Stimulated activated CD8-positive, alpha-beta memory T cell treated with anti-CD3 and anti-CD28 coated beads, Interleukin-15, amount 100 ng/mL, for 48 hours (primary cell): ENCODE measurements at regions not wholly inside any gene's neighbourhood (a gene's known extent, or its start where the extent isn't known, plus 50 kb on each side); places are given as distances from the start of the nearest gene placed in this dataset.
"Not testable (repeated sequence)": the region's sequence is repeated elsewhere in the genome, so short reads cannot be mapped to it uniquely, and the experiment has no call there.

ENCODE experiments used
- DNase-seq, 2 donors: peaks; one replicate each; pipeline ENCODE4 v3.0.0-alpha.2; 2020; ENCODE audit warnings: low read depth in 2 of 2

DNA sequence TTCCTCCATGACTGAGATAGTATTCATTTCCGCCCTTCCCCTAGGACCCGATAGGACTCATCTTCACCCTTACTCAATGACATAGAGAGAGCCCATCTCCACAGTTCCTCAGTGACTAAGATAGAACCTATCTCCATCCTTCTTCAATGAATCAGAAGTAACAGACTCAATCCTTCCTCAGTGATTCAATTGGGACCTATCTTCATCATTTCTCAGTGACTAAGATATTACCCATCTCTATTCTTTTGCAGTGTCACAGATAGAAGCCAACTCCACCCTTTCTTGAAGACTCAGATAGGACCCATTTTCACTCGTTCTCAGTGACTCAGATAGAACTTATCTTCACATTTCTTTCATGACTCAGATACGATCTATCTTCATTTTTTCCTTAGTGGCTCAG lies 164.6 kb downstream of the FBXO4 start:
- no peak for DNase-seq

DNA sequence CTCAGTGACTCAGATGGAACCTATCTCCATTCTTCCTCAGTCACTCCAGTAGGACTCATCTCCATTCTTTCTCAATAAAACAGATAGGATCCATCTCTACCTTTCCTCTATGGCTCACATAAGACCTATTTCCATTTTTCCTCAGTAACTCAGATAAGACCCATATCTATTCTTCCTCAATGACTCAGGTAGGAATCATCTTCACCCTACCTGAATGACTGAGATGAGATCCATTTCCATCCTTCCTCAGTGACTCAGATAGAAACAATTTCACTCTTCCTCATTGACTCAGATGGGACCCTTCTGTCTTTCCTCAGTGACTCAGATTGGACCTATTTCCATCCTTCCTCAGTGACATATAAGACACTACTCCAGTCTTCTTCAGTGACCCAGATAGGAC lies 165.1 kb downstream of the FBXO4 start:
- no peak for DNase-seq

DNA sequence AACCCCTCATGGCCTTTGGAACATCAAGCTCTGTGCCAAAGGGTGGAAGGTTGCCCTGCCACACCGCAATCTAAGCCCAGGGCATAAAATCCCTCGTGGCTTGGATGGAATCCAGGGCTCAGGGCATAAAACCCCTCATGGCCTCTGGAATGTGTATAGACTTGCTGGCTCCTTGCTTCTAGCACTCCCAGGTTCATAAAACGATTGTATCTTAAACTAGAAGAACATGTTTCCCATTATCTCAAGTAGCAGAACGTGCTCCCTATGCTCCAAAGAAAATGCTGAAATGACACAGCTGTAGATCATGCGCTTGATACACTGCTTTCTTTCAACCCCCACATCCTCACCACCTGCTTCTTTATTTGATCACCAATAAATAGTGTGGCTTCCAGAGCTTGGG lies 174.8 kb downstream of the FBXO4 start:
- DNase-seq, result not testable (repeated sequence)

DNA sequence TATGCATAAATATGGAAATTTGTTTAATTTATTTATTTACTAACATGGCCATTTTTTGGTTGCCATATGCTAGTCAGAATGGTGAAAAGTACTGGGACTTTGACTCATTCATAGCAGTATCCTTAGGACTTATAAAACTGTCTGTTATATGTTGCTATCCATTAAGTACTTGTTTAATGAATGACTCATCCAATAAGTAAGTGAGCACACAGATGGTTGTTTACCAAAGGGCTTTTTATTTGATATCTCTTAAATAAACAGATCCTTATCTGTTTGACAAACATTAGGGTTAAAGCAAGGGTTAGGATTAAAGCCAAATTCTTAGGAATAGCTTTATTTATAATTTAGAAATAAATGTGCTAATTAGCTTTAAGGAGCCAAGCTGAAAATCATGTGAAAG lies 183.4 kb downstream of the FBXO4 start:
- DNase-seq, result no peak

DNA sequence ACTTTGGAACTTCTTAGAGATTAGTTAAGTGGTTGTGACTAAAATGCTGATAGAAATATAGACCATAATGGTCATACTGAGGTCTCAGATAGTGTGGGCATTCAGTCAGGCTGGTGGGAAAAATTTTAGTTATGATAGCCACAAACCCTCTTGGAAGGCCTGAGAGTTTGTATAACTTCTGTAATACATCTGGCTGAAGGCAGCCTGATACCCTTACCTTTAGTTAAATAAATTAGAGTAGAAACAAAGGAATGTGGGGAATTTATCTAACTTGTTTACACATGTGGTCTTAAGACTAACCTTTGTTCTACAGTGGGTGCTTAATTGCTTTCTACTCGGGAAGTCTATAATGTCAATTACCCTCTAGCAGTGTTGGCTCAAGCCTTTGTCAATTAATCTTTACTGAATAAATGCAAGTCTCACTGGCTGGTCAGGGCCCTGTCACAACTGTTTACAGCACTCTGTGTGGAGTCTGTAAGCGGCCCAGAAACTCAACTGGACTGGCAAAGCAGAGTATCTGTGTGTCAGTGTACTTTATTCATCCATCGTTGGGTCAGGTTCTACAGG lies 184.0 kb downstream of the FBXO4 start:
- DNase-seq, result no peak

DNA sequence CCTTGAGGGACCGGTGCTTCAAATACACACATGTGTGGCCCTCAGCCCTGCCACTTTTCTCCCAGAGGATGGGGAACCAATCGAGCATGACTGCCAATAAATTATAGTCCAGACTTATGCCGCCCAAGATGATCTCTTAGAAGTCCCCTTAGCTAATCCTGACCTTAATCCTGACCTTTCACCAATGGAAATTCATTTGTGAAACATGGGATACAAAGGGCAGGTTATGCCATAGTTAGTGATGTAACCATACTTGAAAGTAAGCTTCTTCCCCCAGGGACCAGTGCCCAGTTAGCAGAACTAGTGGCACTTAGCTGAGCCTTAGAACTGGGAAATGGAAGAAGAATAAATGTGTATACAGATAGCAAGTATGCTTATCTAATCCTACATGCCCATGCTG lies 190.6 kb downstream of the FBXO4 start:
- DNase-seq, result not testable (repeated sequence)

DNA sequence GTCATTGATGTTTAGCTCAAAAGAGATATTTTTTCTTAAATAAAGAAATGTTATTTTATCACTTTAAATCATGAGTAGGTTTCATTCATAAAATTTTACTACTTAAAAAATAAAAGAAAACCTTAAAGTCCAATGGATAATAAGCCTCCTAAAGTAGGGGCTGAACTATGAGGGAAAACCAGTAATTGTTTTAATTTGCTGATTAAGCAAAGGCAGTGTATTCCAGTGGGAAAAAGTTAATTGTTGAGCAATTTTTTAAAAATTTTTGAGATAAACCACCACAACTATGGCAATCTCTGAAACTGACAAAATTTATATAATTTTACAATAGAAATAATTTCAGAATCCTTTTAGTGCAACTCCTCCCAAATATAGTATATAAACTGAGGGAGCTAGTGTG lies 195.0 kb downstream of the FBXO4 start:
- no peak for DNase-seq

DNA sequence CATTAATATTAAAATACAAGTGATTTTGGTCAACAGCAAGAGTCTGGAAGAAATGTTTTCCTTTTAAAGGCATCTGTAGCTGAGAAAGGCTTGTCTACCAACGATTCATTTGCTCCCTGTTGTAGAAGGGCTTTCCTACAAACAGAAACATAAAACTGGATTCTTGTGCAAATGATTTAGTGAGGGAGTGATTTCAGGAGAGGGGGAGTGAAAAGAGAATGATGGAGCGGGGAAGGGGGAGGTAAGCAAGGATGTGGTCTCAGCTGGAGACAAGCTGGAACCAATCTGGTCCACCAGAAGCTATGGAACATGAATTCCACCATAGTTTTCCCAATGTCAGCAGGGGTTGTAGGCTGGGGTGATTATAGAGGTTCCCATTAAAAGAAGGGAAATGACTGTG lies 196.3 kb downstream of the FBXO4 start:
- DNase-seq, result no peak

DNA sequence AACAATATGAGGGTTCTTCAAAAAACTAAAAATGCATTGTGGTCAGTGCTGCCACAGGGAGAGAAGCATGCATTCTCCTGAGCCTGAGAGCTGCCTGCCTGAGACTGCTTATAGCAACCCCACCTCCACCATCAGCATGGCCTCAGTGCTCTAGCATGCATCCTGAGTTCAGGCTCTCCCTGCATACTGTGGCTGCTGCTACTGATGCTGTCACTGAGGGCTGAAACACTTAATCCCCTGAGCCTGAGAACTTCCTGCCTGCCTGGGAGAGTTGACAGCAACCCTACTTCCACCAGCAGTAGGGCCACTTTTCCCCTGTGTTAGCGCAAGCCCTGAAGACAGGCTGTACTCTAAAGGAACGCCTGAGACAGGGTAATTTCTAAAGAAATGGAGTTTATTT lies 206.0 kb downstream of the FBXO4 start:
- DNase-seq, result no peak

DNA sequence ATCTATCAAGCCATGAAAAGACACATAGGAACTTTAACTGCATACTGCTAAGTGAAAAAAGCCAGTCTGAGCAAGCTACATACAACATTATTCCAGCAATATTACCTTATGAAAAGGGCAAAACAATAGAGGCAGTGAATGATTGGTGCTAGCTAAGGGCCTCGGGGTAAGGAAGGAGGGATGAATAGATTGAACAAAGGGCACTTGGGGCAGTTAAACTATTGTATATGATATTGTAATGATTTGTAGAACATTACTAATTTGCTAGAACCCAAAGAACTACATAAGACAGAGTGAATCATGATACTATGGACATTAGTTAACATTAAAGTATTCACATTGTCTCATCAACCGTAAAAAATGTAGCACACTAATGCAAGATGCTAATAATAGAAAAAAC lies 218.3 kb downstream of the FBXO4 start:
- no peak for DNase-seq

DNA sequence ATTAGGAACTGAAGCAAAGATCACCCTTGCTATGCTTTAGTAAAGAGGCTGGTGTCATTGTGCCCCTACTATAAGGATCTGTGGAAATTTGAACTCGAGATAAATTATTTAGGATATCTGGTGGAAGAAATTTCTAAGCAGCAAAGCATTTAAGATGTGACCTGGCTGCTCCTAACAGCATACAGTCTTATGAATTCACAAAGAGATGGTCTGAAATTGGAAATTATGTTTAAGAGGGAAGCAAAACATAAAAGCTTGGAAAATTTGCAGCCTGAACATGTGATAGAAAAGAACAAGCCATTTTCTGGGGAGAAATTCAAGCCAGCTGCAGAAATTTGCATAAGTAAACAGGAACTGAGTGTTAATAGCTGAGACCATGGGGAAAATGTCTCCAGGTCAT lies 223.7 kb downstream of the FBXO4 start:
- no peak for DNase-seq

DNA sequence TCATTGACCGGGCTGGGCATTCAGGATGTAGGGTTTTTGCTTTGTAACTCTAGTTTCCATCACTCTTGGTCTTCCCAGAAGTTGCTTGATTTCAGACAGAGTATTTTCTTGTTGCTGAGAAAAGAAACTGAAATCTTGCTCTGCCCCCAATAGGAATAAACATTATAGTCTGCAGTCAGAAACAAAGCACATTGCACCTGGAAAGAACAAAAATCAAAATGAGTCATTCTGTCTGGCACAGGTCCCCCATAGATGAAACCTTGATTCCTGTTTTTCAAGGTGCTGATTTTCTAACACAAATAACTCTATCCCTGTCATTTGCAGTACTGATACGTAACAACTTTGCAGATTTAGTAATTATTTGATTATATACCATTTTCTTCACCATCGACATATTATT lies 232.1 kb downstream of the FBXO4 start:
- no peak for DNase-seq

DNA sequence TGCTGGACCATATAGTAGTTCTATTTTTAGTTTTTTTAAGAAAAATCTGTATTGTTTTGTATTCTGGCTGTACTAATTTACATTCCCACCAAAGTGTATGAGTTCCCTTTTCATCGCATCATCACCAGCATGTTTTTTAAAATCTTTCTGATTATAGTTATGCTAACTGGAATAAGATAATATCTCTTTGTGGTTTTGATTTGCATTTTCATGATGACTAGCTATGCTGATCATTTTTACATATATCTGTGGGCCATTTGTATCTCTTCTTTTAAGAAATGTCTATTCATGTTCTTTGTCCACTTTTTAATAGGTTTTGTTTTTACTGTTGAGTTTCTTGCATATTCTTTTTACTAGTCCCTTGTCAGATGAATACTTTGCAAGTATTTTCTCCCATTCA lies 238.0 kb downstream of the FBXO4 start:
- no peak for DNase-seq

DNA sequence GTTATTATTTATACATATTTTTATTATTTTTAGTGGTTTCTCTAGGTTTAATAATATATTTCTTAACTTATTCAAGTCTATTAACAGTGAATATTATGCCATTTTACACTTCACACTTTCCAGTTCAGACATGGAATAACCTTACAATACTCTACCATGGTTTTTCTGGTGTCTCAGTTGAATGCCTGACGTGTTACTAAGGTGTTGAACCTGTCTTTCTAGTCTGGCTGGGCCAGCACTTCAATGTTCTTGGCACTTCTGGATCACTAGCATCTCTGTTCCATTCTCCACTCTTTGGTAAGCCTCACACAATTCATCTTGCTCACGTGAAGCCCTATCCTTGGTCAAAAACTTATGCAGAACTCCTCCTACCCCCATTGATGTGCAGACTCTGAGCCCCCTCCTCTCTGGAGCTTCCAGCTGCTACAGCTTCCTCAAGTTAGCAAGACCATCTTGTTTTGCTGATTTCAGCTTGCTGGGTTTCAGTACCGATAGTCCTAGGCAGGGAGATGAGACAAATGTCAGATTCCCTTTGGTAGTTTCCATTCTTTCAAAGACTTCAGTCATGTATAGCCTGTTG lies 243.1 kb downstream of the FBXO4 start:
- no peak for DNase-seq

DNA sequence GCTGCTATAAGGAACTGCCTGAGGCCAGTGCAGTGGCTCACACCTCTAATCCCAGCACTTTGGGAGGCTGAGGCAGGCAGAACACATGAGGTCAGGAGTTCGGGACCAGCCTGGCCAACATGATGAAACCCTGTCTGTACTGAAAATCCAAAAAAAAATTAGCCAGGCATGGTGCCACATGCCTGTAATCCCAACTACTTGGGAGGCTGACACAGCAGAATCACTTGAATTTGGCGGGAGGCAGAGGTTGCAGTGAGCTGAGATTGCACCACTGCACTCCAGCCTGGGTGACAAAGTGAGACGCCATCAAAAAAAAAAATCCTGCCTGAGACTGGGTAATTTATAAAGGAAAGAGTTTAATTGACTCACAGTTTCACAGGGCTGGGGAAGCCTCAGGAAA lies 247.1 kb upstream of the GHR start:
- not testable (repeated sequence) for DNase-seq

DNA sequence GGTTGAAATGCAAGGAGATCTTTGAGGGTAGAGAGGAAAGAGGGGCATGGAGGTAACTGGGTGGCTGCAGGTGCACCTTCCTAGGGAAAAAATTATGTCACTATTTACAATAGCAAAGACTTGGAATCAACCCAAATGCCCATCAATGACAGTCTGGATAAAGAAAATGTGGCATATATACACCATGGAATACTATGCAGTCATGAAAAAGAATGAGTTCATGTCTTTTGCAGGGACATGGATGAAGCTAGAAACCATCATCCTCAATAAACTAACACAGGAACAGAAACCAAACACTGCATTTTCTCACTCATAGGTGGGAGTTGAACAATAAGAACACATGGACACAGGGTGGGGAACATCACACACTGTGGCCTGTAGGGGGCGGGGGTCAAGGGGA lies 243.4 kb upstream of the GHR start:
- DNase-seq, result not testable (repeated sequence)

DNA sequence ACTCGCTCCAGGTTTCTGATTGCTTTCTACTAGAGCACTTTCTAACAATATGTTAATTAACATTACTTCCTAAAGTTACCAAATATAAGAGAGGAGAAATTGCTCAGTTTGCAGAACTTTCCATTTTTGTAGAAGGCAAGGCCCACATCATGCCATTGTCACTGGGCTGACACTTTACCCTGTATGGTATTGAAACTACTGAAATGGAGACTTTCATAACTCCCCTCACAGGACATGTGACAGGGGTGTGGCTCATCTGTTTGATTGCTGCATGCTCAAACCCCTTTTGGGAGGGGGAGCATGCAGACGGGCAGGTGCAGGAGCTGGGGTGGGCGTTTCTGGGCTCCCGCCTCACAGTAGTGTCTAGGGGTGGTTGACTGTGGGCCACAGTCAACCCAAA lies 206.3 kb upstream of the GHR start:
- DNase-seq, result no peak

DNA sequence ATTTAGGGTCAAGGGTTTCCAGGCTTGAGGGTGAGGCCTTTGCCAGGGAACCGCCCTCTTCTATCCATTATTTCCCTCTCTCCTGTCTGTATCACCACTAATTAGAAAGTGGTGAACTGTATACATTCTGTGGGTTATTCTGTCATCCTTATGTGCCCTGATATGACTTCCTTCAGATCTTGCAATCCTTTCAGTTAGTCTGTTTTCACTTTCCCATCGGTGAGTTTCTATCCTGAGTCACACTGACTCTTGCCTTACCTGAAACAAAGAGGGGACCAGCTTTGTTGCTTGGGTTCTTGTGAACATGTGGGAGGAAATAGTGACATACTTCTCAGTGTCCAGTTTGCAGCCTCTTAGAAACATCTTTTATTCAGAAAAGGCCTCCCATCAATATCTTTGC lies 205.4 kb upstream of the GHR start:
- DNase-seq, result no peak

DNA sequence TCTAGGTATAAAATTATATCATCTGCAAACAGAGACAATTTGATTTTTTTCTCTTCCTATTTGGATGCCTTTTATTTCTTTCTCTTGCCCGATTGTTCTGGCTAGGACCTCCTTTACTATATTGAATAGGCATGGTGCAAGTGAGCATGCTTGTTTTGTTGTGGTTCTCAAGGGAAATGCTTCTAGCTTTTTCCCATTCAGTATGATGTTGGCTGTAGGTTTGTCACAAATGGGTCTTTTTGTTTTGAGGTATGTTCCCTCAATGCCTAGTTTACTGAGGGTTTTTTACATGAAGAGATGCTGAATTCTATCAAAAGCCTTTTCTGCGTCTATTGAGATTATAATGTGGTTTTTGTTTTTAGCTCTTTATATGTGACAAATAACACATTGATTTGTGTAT lies 198.2 kb upstream of the GHR start:
- no peak for DNase-seq

DNA sequence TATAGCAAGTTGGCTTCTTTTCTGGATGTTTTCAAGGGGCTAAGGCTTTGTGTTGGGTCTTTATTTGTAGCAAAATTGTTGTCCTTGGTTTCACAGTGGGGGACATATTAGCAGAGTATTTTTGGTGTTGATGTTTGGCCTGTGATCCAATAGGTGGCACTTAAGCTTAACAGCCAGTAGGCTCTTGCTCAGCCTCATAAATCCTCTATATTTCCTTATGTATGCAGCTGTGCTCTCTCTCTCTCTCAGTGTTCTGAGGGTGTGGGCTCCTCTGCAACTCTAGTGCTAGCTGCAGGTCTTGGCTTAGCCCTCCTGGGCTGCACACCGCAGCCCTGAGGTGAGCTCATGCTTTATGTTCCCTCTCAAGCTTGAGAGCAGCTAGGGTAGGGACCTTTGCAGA lies 195.0 kb upstream of the GHR start:
- no peak for DNase-seq

DNA sequence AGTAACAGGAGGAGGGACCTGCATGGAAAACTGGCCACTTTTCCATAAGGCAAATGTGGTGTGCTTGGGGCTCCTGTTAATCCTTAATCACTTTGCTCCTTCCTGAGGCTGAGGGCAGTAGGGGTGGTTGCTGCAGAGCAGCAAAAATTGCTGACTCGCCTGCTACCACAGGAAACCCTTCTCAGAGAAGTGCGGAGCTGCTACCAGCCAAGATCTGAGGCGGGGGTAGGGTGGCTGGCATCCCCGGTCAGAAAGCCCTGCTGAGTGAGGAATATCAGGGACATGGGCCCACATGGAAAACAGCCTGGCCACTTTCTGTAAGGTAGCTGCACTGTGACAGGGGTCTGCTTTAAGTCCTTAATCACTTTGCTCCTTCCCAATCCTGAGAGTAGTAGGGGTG lies 192.4 kb upstream of the GHR start:
- no peak for DNase-seq

DNA sequence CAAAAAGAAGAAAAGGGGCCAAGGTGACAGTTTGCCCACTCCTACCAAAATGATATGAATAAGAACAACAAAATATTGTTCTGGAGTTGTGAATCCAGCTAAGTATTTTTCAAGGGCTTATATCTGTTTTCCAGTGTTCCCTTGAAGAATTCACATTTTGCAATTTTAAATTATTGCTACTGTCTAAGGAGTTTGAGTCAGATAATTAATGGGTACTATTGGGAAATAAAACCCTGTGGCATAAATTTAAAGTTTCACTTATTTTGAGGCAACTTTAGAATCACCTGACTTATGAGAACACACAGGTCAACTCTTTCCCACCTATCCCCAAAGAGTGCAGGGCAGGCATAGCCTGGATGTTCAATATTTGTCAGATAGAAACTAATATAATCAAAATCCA lies 188.0 kb upstream of the GHR start:
- DNase-seq, result no peak

DNA sequence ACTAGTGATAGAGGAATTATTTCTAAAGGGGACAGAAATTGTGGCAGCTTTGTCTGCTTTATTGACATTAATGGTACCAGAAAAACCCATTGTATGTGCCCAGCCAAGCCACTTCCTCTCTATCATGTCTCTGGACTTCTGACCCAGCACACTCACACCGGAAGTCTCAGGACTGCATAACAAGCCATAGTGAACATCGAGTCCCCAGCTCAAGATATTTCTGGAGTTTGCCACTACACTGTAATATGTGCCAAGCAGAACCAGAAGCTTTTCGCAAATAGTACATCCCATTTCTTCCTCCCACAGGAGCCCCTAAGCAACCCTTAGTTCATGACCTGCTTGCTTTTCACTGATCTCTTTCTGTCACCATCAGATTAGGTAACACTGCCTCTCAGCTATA lies 187.4 kb upstream of the GHR start:
- no peak for DNase-seq

DNA sequence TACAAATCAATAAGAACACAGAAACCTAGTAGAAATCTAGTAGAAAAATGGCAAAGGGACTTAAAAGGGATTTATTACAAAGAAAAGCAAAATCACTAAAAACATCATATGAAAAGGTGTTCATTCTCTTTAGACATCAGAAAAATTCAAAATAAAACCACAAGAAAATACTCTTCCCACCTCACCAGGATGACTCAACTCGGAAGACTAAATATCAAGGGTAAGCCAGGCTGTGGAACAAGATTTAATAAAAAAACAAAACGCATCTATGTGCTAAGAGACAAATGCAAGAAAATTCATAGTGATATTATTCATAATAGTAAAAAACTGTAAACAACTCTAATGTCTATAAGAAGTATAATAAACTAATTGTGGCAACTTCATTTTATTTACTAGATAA lies 181.6 kb upstream of the GHR start:
- no peak for DNase-seq
